Right cardiac atrium (tissue), 5 donors: ENCODE measurements at regions not wholly inside any gene's neighbourhood (a gene's known extent, or its start where the extent isn't known, plus 50 kb on each side); places are given as distances from the start of the nearest gene placed in this dataset.

Experiments used
- ATAC-seq, 2 donors: fragments of 200-7000 bp; cut with Tn5 transposase; one replicate each; pipeline versions ENCODE4 v1.8.0 to v1.9.1; 2020; ENCODE audit warnings: moderate library complexity in 2 of 2, mild to moderate bottlenecking in 1 of 2
- DNase-seq, 3 donors: peaks; one replicate each; pipeline ENCODE4 v3.0.0-alpha.2; 2020
- H3K27ac ChIP-seq: one replicate; pipeline ENCODE4 v1.5.1; 2013; ENCODE audit warnings: mild to moderate bottlenecking, low read length, control low read depth, moderate library complexity
- H3K27me3 ChIP-seq: one replicate; pipeline ENCODE4 v1.6.1; 2013; ENCODE audit not compliant: control insufficient read depth, insufficient read depth
- H3K4me1 ChIP-seq: one replicate; pipeline ENCODE4 v1.6.1; 2013; ENCODE audit warnings: low read length; ENCODE audit not compliant: control insufficient read depth, insufficient read depth
- H3K4me3 ChIP-seq: one replicate; pipeline ENCODE4 v1.5.1; 2013; ENCODE audit warnings: low read length, control low read depth
- H3K9me3 ChIP-seq: one replicate; pipeline ENCODE4 v1.6.1; 2013; ENCODE audit warnings: low read length; ENCODE audit not compliant: control insufficient read depth
- WGBS: extraction: QIAGEN DNeasy Blood & Tissue Kit; methylation state at CpG from one replicate; pipeline ENCODE4 v1.1.7; 2013; 5-methylcytosine and 5-hydroxymethylcytosine counted together
- intact Hi-C, 4 donors: fragments of 100-400 bp; cut with DNase I; formaldehyde crosslinking; loops; one replicate each; pipeline versions ENCODE4 v1.11.0 to v1.14.0; 2022 to 2023
- donor health status: healthy with polysubstance abuse.
- donor health status: DM: no; HTN: yes; CAD: no.
- donor health status: DM: no; HTN: no; CAD: no.
- donor health status: DM: no; HTN: yes; CAD: no; lungs with severe emphysema.
- donor health status: DM: yes; HTN: yes; CAD: no.

DNA sequence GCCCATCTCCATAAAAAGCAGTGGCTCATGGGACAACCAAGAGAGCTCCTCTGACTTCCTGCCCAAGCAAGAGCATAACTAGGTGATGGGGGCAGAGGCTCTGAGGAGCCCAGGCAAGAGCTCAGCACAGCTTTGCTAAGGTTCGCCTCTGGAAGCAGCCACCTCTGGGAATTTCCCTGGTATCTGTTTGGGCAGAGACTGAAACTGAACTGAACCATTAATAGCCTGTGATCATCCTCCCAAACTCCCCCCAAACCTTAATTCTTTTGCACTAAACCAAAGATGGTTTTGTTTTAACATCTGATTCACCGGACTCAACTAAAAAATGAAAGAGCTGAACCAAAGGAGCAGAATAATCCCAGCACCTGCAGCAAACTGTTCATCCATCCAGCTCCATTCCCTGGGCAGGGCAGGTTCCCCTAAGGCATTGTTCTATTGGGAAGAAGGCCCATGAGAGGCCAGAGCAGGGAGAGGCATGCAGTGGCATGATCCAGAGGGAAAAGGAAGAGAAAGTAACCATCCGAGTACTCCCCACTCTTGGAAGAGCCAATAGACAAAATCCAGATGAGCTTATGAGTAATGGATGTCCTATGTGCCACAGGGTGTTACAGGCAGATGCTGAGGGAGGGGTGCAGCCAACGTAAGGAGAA, 77.8 kb upstream of the KAZN start:
- Histone ChIP-seq H3K4me3 (no peak overlapping the region), H3K27ac (no peak overlapping the region), H3K9me3 (no peaks in the 10 kb centered on the region), H3K4me1 (peaks cover 2% of the 10 kb centered on the region), H3K27me3 (no peaks in the 10 kb centered on the region)
- WGBS, result 85% methylated on average over 4 of the region's 4 CpGs
- intact Hi-C loops, result no loop called here
- ATAC-seq (no peak), DNase-seq (no peak)

DNA sequence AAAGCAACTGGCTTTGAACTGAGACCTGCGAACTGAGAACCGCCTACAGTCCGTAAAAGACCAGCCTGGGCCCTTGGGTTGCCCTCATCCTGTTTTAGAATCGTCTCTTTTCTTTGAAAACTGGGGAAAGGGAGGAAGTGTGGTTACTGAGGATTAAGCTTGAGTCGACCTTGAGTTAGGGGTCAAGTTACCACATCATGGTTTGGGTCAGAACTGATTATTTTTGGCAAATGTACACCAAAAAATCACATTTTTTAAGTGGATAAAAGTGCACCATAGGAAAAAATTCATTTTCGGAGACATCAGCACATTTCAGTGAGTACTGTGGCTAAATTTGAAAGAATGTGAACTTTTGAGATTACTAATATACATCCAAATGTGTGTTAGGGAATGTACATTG, 76.9 kb upstream of the KAZN start:
- Histone ChIP-seq H3K27ac (no peak overlapping the region), H3K4me3 (no peak overlapping the region), H3K4me1 (peaks cover 2% of the 10 kb centered on the region), H3K9me3 (no peaks in the 10 kb centered on the region), H3K27me3 (no peaks in the 10 kb centered on the region)
- intact Hi-C loops, result no loop called here
- WGBS, result 63% methylated on average over 6 of the region's 6 CpGs
- ATAC-seq (peak in 1 of 2 donors; percentile 15), DNase-seq (no peak)

DNA sequence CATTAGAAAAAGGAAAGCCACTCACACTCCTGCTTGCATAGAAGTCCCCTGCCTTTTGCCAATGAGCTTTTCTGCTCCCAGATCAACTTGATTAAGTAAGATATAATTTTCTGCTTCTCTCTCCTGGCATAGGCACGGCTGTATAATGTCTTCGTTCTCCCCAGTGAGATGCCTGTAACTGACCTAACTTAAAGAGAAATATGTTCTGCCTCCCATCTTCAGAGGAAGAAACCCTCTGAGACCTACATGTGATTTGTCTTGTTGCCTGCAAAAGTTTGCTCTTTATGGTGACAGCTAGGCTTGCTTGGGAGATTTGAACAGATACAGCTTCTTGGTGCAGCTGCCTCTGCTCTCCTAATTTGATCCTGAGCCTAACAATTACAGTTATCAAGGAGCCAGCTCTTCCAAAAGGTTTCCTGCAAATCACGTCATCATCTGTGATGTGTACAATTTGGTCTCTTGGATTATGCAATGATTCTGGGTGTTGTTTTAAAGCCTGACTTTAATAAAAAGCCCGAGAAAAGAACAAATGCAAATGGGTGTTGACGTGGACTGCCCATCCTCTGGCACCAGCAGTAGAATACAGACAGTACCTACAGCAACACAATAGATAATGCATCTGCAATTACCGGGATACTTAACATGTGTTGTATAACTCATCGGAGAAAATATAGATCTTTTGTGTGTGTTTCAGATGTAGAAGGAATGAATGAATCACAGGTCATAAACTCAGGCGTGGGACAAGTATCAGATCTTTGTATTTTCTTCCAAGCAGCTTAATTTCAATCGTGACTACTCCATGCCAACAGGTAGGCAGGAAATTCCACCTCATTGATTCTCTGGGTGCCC, 76.2 kb upstream of the KAZN start:
- H3K4me1 ChIP-seq, result no peaks in the 10 kb centered on the region
- intact Hi-C loops, result no loop called here
- H3K4me3 ChIP-seq, result no peak overlapping the region
- no peaks in the 10 kb centered on the region for H3K27me3 ChIP-seq
- DNase-seq (peak in 1 of 3 donors; percentile 28), ATAC-seq (peak; percentile 67 to 74)
- H3K27ac ChIP-seq, result peak overlapping the region; percentile 8
- H3K9me3 ChIP-seq, result no peaks in the 10 kb centered on the region
- WGBS, result 60% methylated on average over 9 of the region's 9 CpGs

DNA sequence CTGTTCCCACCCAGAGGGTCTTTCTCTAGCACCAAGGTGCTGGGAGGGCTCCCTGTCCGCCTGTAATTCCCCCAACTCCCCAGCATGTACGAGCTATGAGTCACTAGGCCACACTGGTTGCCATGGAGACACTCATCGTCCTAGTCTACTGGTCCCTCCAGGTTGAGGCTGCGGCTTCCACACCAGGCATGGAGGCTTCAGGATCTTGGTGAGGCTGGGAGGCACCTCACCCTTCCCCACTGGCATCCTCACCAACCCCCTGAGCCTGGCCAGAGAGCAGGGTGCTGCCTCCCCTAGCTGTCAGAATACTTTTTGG, 75.6 kb upstream of the KAZN start:
- WGBS, result 58% methylated on average over 4 of the region's 4 CpGs
- no peaks in the 10 kb centered on the region for H3K4me1 ChIP-seq
- no peak overlapping the region for H3K27ac ChIP-seq
- intact Hi-C loops, result no loop called here
- DNase-seq (peak in 2 of 3 donors; percentile 52 to 64), ATAC-seq (peak; percentile 44 to 73)
- no peak overlapping the region for H3K4me3 ChIP-seq
- no peaks in the 10 kb centered on the region for H3K9me3 ChIP-seq
- H3K27me3 ChIP-seq, result no peaks in the 10 kb centered on the region

DNA sequence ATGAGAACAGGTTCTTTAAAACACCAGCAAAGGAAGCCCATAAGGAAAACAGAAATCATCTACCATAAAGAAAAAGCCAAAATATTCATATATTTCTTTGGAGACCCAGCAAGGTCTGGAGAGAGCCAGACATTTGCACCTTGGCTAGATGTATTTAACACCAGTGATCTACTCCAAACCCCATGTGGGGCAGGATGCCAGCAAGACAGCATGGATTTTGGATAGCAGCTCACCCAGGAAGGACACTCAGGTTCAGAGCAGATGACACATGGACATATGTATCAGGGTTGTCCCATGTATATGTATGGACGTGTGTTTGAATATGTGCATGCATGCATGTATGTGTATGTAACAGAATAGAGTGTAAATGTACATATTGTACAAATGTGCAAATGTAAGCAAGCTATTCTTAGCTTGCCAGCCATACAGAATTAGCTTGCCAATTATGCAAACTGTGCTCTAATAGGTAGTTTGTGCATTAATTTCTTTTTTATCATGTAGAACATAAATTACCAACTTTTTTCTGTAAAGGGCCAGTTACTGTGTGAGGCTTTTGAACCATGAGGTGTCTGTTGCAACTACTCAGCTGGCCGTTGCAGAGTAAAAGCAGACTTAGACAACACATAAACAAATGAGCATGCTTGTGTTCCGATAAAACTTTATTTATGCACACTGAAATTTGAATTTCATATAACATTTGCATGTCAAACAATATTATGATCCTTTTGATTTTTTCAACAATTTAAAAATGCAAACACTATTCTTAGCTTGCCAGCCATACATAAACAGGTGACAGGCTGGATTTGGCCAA, 73.5 kb upstream of the KAZN start:
- no peak overlapping the region for H3K4me3 ChIP-seq
- H3K27me3 ChIP-seq, result no peaks in the 10 kb centered on the region
- no peaks in the 10 kb centered on the region for H3K9me3 ChIP-seq
- DNase-seq (no peak), ATAC-seq (no peak)
- no peaks in the 10 kb centered on the region for H3K4me1 ChIP-seq
- WGBS, result 81% methylated on average over 3 of the region's 3 CpGs
- H3K27ac ChIP-seq, result no peak overlapping the region
- intact Hi-C loops, result no loop called here

DNA sequence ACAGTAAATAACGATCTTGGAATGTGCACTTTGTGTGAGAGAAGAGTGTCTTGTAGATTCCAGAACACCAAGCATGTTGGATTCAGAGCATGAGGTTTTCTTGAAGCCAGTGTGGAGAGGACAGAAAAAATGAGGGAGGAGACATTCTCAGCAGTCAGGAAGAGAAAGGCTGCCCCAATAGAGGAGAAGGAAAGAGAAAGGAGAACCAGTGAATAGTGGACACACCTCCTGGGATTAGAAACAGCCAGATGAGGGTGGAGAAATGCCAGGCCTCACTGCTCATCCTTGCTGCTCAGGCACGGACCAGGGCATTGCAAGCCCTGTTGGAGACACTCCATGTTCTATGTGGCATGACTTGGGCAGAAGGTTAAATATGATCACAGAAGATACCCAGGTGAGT, 69.0 kb upstream of the KAZN start:
- DNase-seq (no peak), ATAC-seq (no peak)
- Histone ChIP-seq H3K9me3 (no peaks in the 10 kb centered on the region), H3K27me3 (no peaks in the 10 kb centered on the region), H3K4me3 (no peak overlapping the region), H3K27ac (no peak overlapping the region), H3K4me1 (no peaks in the 10 kb centered on the region)
- WGBS, result 56% methylated on average over 2 of the region's 2 CpGs
- intact Hi-C loops, result no loop called here

DNA sequence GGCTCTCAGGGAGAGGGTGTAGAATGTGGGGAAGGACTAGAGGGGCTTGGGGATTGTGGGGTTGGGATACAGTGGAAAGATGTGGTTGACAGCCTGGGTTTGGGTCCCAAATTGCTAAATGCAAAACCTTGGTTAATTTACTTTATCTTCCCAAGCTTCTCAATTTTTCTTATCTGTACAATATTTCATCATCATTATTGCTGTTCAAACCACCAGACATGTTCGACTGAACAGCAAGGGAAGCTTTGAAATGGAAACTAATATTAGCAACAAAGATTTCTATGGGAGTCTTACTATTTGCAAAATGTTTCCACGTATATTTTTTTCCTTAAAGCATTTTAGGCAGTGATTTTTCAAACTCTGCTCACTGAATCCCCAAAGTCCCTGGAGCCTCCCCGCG, 67.0 kb upstream of the KAZN start:
- Histone ChIP-seq H3K27ac (no peak overlapping the region), H3K4me1 (no peaks in the 10 kb centered on the region), H3K27me3 (no peaks in the 10 kb centered on the region), H3K4me3 (no peak overlapping the region), H3K9me3 (no peaks in the 10 kb centered on the region)
- WGBS, result 80% methylated on average over 4 of the region's 4 CpGs
- intact Hi-C loops, result no loop called here
- ATAC-seq (no peak), DNase-seq (no peak)

DNA sequence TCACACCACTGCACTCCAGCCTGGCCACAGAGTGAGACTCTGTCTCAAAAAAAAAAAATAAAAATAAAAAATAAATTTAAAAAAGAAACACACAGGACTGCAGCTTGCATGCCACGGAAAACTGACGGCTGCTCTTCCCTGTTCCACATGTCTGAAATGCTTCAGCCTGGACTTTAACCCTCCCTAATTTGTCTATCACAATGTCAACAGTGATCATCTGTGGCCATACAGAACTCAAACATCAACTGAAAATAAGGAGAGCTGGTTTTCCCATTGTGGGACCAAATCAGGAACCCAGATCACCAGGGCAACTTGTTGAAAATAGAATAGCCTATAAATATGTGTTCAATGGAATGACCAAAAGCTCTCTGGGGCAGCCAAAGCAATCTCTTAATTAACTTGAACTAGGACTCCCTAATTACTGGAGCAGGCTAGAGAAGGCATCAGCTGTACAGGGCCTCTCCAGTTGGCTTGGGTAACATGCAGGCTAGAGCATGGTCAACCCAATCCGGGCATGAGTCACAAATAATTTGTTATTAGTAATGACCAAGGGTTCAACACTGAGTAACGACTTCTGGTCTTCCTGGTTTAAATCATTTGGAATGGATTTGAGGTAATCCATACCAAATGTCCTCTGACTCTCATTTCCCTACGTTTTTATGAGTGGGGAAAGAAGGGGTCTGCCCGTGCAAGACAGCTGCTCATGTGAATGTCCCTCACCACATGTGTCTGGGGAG, 62.7 kb upstream of the KAZN start:
- Histone ChIP-seq H3K27ac (no peak overlapping the region), H3K4me1 (peaks cover 2% of the 10 kb centered on the region), H3K9me3 (no peaks in the 10 kb centered on the region), H3K27me3 (no peaks in the 10 kb centered on the region), H3K4me3 (no peak overlapping the region)
- ATAC-seq (no peak), DNase-seq (no peak)
- WGBS, result 81% methylated on average over 6 of the region's 6 CpGs
- intact Hi-C loops, result no loop called here

DNA sequence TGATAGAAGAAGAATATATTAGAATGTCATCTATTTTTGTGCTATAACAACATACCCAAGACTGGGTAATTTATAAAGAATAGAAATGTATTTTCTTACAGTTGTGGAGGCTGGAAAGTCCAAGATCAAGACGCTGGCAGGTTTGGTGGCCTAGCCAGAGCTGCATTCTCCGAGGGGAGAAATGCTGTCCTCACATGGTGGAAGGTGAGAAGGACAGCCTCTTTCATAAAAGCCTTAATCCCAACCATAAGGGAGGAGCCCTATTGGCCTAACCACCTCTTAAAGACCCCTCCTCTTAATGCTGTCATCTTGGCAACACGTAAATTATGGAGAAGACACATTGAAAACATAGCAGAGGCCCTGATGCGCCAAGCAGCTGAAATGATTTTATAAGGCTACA, 60.1 kb upstream of the KAZN start:
- Histone ChIP-seq H3K27me3 (no peaks in the 10 kb centered on the region), H3K4me1 (peaks cover 2% of the 10 kb centered on the region), H3K4me3 (no peak overlapping the region), H3K27ac (no peak overlapping the region), H3K9me3 (no peaks in the 10 kb centered on the region)
- ATAC-seq (no peak), DNase-seq (no peak)
- 83% methylated on average over 4 of the region's 4 CpGs for WGBS
- intact Hi-C loops, result no loop called here

DNA sequence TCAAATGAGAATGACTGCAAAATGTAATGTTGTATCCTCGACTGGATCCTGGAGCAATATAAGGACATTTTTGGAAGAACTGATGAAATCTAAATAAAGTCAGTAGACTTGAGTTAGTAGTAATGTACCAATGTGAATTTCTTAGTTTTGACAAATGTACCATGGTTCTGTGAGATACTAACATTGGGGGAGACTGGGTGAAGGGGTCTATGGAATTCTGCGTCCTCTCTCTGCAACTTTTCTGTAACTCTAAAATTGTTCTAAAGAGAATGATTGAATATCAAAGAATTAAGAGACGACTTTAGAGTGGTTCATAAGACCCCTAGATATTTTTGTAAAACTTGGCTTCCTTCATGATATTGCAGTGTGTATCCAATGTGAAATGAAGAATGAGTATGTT, 59.2 kb upstream of the KAZN start:
- no peak overlapping the region for H3K27ac ChIP-seq
- no peaks in the 10 kb centered on the region for H3K9me3 ChIP-seq
- intact Hi-C loops, result no loop called here
- 69% methylated on average over 3 of the region's 3 CpGs for WGBS
- ATAC-seq (no peak), DNase-seq (no peak)
- peaks cover 2% of the 10 kb centered on the region for H3K4me1 ChIP-seq
- no peaks in the 10 kb centered on the region for H3K27me3 ChIP-seq
- no peak overlapping the region for H3K4me3 ChIP-seq
